Gastroesophageal sphincter (tissue), 3 donors: ENCODE measurements at regions not wholly inside any gene's neighbourhood (a gene's known extent, or its start where the extent isn't known, plus 50 kb on each side); places are given as distances from the start of the nearest gene placed in this dataset.

Source experiments
- POLR2A ChIP-seq, 2 donors: fragments of 450-650 bp; IDR thresholded peaks; one replicate each; pipeline ENCODE4 v1.6.1; 2017; ENCODE audit warnings: antibody characterized with exemption in 2 of 2, mild to moderate bottlenecking in 2 of 2, moderate library complexity in 1 of 2
- POLR2AphosphoS5 ChIP-seq: sonication (generic); formaldehyde crosslinking; IDR thresholded peaks from one replicate; pipeline ENCODE4 v1.6.1; 2017; ENCODE audit warnings: antibody characterized with exemption
- TF ChIP-seq, protein P1 (sequence below), 4 experiments: fragments of 200-600 bp in 2 of 4; fragments of 450-650 bp in 2 of 4; sonication (generic) in 1 of 4; IDR thresholded peaks; one replicate each; pipeline ENCODE4 v1.5.1; 2017 to 2019; ENCODE audit warnings: antibody characterized with exemption in 4 of 4, mild to moderate bottlenecking in 2 of 4, moderate library complexity in 2 of 4

DNA sequence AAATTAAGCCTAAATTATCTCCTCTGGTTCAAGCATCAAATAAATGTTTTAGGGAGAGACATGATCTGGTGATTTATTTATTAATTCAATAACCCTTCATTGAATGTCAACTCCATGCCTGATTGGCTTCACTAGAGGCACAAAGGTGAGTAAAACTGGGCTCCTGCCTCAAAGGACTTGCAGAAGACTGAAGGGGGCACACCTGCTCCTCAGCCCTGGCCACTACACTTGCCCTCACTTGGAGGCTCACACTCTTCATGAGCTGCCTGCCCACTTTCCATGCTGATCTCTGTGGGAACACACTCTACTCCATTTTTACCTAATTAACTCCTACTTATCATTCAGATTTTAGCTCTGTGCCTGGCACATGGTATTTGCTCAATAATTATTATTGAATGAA, 84.4 kb upstream of the KCNMB2 start:
- TF ChIP-seq, protein P1, sequence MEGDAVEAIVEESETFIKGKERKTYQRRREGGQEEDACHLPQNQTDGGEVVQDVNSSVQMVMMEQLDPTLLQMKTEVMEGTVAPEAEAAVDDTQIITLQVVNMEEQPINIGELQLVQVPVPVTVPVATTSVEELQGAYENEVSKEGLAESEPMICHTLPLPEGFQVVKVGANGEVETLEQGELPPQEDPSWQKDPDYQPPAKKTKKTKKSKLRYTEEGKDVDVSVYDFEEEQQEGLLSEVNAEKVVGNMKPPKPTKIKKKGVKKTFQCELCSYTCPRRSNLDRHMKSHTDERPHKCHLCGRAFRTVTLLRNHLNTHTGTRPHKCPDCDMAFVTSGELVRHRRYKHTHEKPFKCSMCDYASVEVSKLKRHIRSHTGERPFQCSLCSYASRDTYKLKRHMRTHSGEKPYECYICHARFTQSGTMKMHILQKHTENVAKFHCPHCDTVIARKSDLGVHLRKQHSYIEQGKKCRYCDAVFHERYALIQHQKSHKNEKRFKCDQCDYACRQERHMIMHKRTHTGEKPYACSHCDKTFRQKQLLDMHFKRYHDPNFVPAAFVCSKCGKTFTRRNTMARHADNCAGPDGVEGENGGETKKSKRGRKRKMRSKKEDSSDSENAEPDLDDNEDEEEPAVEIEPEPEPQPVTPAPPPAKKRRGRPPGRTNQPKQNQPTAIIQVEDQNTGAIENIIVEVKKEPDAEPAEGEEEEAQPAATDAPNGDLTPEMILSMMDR (IDR thresholded peaks at IDR 0.05): no peak
- no peak for TF ChIP-seq POLR2A (IDR thresholded peaks at IDR 0.05)
- no peak for TF ChIP-seq POLR2AphosphoS5
